NB4 (cell line): ENCODE measurements at regions not wholly inside any gene's neighbourhood (a gene's known extent, or its start where the extent isn't known, plus 50 kb on each side); places are given as distances from the start of the nearest gene placed in this dataset.

Source experiments
- POLR2A ChIP-seq: IDR thresholded peaks from 2 replicates; pipeline ENCODE4 v1.6.1; 2011; ENCODE audit warnings: mild to moderate bottlenecking; ENCODE audit not compliant: insufficient read length; ENCODE audit errors: extremely low read depth
- TF ChIP-seq, protein P1 (sequence below): IDR thresholded peaks from one replicate; pipeline ENCODE4 v1.5.1; 2012; ENCODE audit warnings: low read depth, low read length
- TF ChIP-seq, protein P2 (sequence below): IDR thresholded peaks from 2 replicates; pipeline ENCODE4 v1.6.1; 2011; ENCODE audit warnings: low read depth, low read length

DNA sequence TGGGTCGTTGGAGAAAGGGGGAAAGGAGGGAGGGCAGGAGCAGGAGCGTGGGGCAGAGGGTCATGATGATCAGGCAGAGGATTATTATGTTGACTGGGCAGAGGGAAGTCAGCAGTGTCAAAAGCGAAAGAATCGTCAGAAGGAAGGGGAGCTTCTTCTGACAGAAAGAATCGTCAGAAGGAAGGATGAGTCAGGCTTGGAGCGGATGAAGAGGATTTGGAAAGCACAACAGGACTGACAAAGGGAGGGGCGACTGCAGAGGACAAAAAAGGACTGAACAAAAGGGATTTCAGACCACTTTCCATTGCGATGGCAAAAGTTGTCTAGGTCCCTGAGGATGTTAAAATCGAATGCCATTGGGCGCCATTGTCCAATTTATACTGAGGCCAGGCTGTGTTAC is 1053.5 kb downstream of the SI start:
- TF ChIP-seq, protein P1, sequence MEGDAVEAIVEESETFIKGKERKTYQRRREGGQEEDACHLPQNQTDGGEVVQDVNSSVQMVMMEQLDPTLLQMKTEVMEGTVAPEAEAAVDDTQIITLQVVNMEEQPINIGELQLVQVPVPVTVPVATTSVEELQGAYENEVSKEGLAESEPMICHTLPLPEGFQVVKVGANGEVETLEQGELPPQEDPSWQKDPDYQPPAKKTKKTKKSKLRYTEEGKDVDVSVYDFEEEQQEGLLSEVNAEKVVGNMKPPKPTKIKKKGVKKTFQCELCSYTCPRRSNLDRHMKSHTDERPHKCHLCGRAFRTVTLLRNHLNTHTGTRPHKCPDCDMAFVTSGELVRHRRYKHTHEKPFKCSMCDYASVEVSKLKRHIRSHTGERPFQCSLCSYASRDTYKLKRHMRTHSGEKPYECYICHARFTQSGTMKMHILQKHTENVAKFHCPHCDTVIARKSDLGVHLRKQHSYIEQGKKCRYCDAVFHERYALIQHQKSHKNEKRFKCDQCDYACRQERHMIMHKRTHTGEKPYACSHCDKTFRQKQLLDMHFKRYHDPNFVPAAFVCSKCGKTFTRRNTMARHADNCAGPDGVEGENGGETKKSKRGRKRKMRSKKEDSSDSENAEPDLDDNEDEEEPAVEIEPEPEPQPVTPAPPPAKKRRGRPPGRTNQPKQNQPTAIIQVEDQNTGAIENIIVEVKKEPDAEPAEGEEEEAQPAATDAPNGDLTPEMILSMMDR, result no peak
- TF ChIP-seq POLR2A, result no peak
- TF ChIP-seq, protein P2, sequence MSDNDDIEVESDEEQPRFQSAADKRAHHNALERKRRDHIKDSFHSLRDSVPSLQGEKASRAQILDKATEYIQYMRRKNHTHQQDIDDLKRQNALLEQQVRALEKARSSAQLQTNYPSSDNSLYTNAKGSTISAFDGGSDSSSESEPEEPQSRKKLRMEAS, result no peak
